Hepatocyte (in vitro differentiated cells): ENCODE measurements at regions not wholly inside any gene's neighbourhood (a gene's known extent, or its start where the extent isn't known, plus 50 kb on each side); places are given as distances from the start of the nearest gene placed in this dataset.

Source experiments
- EZH2 ChIP-seq: fragments of 200-600 bp; sonication (generic); IDR thresholded peaks from 2 replicates; pipeline ENCODE4 v1.6.1; 2016; ENCODE audit warnings: antibody characterized with exemption, mild to moderate bottlenecking, borderline replicate concordance
- TF ChIP-seq, protein P1 (sequence below): fragments of 200-600 bp; sonication (generic); IDR thresholded peaks from 2 replicates; pipeline ENCODE4 v1.5.1; 2016; ENCODE audit warnings: antibody characterized with exemption, mild to moderate bottlenecking; ENCODE audit not compliant: poor library complexity

DNA sequence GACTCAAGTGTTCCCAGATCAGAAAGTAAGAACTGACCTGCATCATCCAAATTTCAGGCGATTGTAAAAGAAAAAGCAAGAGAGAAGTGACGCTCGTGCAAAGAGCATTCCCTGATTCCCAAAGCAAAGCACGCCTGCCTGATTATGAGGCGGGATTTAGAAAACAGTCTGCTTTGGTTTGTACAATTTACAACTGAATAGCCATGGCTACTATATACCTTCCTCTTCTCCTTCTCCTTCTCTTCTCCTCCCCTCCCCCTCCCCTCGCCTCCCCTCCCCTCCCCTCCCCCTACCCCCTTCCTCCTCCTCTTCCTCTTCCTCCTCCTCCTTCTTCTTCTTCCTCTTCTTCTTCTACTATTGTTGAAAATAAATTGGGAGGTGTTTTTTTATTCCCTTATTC is 782.9 kb downstream of the GALR1 start:
- TF ChIP-seq, protein P1, sequence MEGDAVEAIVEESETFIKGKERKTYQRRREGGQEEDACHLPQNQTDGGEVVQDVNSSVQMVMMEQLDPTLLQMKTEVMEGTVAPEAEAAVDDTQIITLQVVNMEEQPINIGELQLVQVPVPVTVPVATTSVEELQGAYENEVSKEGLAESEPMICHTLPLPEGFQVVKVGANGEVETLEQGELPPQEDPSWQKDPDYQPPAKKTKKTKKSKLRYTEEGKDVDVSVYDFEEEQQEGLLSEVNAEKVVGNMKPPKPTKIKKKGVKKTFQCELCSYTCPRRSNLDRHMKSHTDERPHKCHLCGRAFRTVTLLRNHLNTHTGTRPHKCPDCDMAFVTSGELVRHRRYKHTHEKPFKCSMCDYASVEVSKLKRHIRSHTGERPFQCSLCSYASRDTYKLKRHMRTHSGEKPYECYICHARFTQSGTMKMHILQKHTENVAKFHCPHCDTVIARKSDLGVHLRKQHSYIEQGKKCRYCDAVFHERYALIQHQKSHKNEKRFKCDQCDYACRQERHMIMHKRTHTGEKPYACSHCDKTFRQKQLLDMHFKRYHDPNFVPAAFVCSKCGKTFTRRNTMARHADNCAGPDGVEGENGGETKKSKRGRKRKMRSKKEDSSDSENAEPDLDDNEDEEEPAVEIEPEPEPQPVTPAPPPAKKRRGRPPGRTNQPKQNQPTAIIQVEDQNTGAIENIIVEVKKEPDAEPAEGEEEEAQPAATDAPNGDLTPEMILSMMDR, result no peak
- no peak for TF ChIP-seq EZH2
